ENCODE measurements at regions not wholly inside any gene's neighbourhood (a gene's known extent, or its start where the extent isn't known, plus 50 kb on each side); places are given as distances from the start of the nearest gene placed in this dataset.
"Not testable (repeated sequence)": the region's sequence is repeated elsewhere in the genome, so short reads cannot be mapped to it uniquely, and the experiment has no call there.

DNA sequence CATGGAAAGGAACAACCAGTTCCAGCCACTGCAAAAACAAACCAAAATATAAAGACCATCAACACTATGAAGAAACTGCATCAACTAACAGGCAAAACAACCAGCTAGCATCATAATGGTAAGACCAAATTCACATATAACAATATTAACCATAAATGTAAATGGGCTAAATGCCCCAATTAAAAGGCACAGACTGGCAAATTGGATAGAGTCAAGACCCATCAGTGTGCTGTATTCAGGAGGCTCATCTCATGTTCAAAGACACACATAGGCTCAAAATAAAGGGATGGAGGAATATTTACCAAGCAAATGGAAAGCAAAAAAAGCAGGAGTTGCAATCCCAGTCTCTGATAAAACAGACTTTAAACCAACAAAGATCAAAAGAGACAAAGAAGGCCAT lies 89.7 kb upstream of the SETMAR start:
- in situ Hi-C loops (cut with HindIII; ENCODE audit: low sequenced_read_pairs): not testable (repeated sequence)

DNA sequence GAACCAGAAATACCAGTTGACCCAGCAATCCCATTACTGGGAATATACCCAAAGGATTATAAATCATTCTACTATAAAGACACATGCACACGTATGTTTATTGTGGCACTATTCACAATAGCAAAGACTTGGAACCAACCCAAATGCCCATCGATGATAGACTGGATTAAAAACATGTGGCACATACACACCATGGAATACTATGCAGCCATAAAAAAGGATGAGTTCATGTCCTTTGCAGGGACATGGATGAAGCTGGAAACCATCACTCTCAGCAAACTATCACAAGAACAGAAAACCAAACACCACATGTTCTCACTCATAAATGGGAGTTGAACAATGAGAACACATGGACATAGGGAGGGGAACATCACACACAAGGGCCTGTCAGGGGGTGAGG lies 86.2 kb upstream of the SETMAR start:
- in situ Hi-C loops (cut with HindIII; ENCODE audit: low sequenced_read_pairs): not testable (repeated sequence)

GRCh38 chr3:4218456-4219226 lies 84.5 kb upstream of the SETMAR start:
- in situ Hi-C loops (cut with HindIII; ENCODE audit: low sequenced_read_pairs): no loop called here

GRCh38 chr3:4219227-4219568 lies 84.0 kb upstream of the SETMAR start:
- in situ Hi-C loops (cut with HindIII; ENCODE audit: low sequenced_read_pairs): no loop called here

- in situ Hi-C loops (cut with HindIII; ENCODE audit: low sequenced_read_pairs): no loop called here
These were observed 83.1 kb upstream of the SETMAR start for GRCh38 chr3:4220065-4220464.

DNA sequence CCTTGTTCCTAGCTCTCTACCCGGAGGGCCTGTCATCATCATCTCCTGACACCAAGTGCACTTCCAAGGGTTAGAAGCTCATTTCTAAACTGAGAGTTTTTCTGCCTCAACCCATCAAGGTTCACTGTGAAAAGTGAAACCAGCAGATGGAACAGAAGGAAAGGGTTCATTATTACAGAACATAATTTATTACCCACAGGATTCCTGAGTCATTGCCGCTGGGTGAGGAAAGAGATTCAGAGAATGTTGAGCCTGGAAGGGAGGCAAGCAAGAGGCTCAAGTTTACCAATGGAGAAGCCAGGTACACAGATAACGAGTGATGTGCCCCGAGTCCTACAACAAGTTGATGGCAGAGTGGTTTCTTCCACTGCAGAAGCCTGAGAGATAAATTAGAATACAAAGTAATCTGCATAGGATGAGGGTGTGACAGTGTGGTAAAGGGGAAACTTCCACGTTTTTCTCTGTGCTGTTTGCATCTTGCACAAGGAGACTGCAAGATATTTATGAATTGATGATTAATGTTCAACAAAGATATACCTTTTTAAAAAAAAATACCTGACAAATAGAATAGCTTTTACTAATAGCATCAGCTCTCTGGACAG lies 80.5 kb upstream of the SETMAR start:
- in situ Hi-C loops (cut with HindIII; ENCODE audit: low sequenced_read_pairs): no loop called here

- in situ Hi-C loops (cut with HindIII; ENCODE audit: low sequenced_read_pairs): no loop called here
These were observed 79.4 kb upstream of the SETMAR start for GRCh38 chr3:4223777-4224176.

DNA sequence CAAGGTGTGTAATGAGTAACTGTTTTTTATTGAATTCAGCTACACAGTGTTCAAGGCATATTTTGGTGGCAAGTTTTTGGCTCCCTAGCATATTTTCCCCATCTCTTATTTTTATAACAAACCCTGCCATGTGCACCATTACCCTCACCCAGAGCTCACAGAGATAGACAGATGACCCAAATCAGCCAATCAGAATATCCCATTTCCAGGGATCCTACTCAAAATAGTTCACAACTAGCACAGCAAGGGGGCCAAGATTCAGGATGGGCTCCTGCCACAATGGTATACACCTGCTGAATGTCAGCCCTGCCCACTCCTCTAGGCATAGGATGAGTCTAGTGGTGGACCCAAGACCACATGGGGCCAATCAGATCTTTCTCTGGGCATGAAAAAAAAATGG lies 78.8 kb upstream of the SETMAR start:
- in situ Hi-C loops (cut with HindIII; ENCODE audit: low sequenced_read_pairs): no loop called here

DNA sequence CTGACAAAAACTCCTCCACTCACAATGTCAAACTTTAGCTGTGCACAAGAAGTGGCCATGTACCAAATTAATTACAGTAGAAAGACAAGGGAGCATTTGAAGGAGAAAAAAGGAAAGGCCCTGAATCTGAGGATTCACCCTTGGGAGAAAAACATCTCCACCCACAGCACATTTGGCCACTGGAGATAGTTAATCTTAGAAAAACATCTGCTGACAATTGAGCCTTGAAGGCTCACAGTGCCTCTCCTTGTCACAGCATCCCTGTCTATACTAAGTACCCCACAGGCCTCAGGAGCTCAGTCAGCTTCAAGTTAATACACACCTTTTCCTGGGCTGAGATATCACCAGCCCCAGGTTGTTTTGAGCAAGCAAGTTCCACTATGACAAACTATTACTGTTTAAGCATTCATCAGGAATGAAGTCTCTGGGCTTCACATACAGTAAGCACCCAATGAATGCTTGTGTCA lies 78.1 kb upstream of the SETMAR start:
- in situ Hi-C loops (cut with HindIII; ENCODE audit: low sequenced_read_pairs): no loop called here

- in situ Hi-C loops (cut with HindIII; ENCODE audit: low sequenced_read_pairs): no loop called here
These were observed 74.9 kb upstream of the SETMAR start for GRCh38 chr3:4228295-4228694.

- in situ Hi-C loops (cut with HindIII; ENCODE audit: low sequenced_read_pairs): no loop called here
These were observed 72.1 kb upstream of the SETMAR start for GRCh38 chr3:4231041-4231440.

DNA sequence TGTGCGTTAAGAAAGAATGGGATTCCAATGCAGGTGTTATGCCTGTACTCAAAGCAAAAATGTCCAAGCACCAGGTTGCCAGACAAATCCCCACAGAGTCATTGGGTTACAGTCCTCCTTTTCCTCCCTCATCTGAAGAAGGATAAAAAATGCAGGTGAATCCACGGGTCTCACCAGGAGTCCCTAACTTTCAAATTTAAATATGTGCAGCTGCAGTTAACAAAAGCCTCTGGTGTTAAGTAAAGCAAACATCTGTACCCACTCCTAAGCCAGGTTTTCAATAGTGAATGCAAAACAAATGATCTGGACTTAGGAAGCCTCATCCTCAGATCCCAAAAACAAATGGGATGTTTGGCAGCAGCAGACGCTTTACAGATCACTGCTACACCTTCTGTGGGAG lies 70.4 kb upstream of the SETMAR start:
- in situ Hi-C loops (cut with HindIII; ENCODE audit: low sequenced_read_pairs): no loop called here

DNA sequence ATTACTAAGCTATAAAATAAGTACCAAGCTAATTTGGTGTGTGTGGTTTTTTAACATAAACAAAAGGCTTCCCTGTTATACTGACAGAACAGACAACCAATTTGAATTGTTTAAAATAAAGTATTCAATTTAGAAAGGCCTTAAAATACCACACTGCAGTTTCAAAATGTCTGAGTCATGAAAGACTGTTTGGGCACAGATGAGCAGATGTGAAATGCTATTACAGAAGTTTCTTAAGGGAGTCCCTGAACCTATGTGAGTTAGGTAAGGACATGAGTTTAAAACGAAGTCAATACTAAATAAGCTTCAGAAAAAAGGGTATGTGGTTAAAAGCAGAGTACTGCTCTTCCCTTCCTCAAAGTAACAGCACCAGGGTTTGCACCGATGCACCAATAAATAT lies 69.7 kb upstream of the SETMAR start:
- in situ Hi-C loops (cut with HindIII; ENCODE audit: low sequenced_read_pairs): no loop called here

GRCh38 chr3:4234889-4235288 lies 68.3 kb upstream of the SETMAR start:
- in situ Hi-C loops (cut with HindIII; ENCODE audit: low sequenced_read_pairs): no loop called here

- in situ Hi-C loops (cut with HindIII; ENCODE audit: low sequenced_read_pairs): no loop called here
These were observed 67.5 kb upstream of the SETMAR start for GRCh38 chr3:4235690-4236089.

DNA sequence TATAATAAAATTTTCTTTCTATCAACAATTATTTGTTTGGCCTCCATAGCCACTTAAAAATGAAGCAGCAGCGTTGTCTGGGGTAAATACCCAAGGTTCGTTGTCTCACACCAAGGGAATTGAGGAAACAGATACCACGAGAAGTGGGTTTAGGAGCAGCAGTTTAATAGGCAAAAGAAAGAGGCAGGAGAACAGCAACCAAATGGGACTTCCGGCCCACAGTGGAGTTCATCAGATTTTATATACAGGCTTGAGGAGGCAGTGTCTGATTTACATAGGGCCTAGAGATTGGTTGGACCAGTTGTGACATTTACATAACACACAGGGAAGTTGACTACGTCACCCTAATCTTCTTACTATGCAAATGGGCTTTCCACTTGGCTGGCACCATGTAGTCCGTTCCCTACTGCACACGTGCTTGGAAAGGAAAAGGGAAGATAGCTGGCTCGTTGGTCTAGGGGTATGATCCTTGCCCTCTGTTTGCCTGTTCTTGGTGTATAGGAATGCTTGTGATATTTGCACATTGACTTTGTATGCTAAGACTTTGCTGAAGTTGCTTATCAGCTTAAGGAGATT lies 61.5 kb upstream of the SETMAR start:
- in situ Hi-C loops (cut with HindIII; ENCODE audit: low sequenced_read_pairs): no loop called here

DNA sequence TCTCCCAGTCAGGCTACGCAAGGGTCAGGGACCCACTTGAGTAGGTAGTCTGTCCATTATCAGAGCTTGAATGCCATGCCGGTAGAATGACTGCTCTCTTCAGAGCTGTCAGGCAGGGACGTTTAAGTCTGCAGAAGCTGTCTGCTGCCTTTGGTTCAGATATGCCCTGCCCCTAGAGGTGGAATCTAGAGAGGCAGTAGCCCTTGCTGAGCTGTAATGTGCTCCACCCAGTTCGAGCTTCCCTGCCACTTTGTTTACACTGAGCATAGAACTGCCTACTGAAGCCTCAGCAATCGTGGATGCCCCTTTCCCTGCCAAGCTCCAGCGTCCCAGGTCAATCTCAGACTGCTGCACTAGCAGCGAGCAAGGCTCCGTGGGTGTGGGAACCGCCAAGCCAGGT lies 57.5 kb upstream of the SETMAR start:
- in situ Hi-C loops (cut with HindIII; ENCODE audit: low sequenced_read_pairs): no loop called here

GRCh38 chr3:4247391-4247790 lies 55.8 kb upstream of the SETMAR start:
- in situ Hi-C loops (cut with HindIII; ENCODE audit: low sequenced_read_pairs): no loop called here

- in situ Hi-C loops (cut with HindIII; ENCODE audit: low sequenced_read_pairs): no loop called here
These were observed 53.1 kb upstream of the SETMAR start for GRCh38 chr3:4250064-4250463.

GRCh38 chr3:4251412-4251811 lies 51.8 kb upstream of the SETMAR start:
- in situ Hi-C loops (cut with HindIII; ENCODE audit: low sequenced_read_pairs): no loop called here

- in situ Hi-C loops (cut with HindIII; ENCODE audit: low sequenced_read_pairs): not testable (repeated sequence)
These were observed 49.9 kb upstream of the SETMAR start for GRCh38 chr3:4253072-4253832.
